K562 (cell line): ENCODE measurements at regions not wholly inside any gene's neighbourhood (a gene's known extent, or its start where the extent isn't known, plus 50 kb on each side); places are given as distances from the start of the nearest gene placed in this dataset.

ENCODE experiments used
- ATAC-seq: fragments of 200-7000 bp; cut with Tn5 transposase; 3 replicates; pipeline ENCODE4 v1.9.1; 2020; ENCODE audit warnings: moderate library complexity
- BruUV-seq: library from RNA; stranded (reverse); fragments of 400-500 nt; replicated peaks from 2 replicates; lab custom pipeline; 2021; lab: Mats Ljungman, UMichigan
- CTCF ChIA-PET: fragments of 300-600 bp; formaldehyde crosslinking; extraction: SDS; loops from one replicate; lab custom pipeline; 2021; ENCODE audit warnings: low intra/inter-chr PET ratio; lab: Yijun Ruan, JAX
- POLR2A ChIA-PET: fragments of 300-600, 350-650 bp; sonication (Branson Sonifier 250); formaldehyde crosslinking; extraction: SDS; loops from one replicate; lab custom pipeline; 2021; ENCODE audit warnings: antibody characterized with exemption, inconsistent platforms; lab: Yijun Ruan, JAX
- DNase-seq, 4 experiments: peaks; one replicate each; pipeline versions ENCODE4 v3.0.0 to v3.0.0-alpha.2; 2011 to 2018; ENCODE audit warnings: low spot score in 3 of 4, mixed read lengths in 3 of 4; ENCODE audit errors: extremely low read depth in 1 of 4
- FAIRE-seq: peaks from 2 replicates; lab custom pipeline; 2011; peaks lifted over from hg19 to GRCh38; lab: Jason Lieb, UNC
- H2AFZ ChIP-seq: 2 replicates; pipeline ENCODE4 v1.6.0; 2011; ENCODE audit warnings: low read depth, low read length, control low read depth, inconsistent platforms
- H3K27ac ChIP-seq: fragments of 200-600 bp; 3 replicates; pipeline ENCODE4 v1.8.0; 2011; ENCODE audit warnings: low read depth, mild to moderate bottlenecking, control low read depth, inconsistent platforms, low read length, moderate library complexity, mixed read lengths; ENCODE audit errors: extremely low read depth
- H3K27me3 ChIP-seq, 2 experiments: fragments of 300-600 bp in 1 of 2; 2 replicates in 1 of 2; 3 replicates in 1 of 2; pipeline versions ENCODE4 v1.6.0 to v1.8.0; 2011; ENCODE audit warnings: inconsistent platforms in 2 of 2, low read length in 2 of 2, mild to moderate bottlenecking in 1 of 2, mixed read lengths in 1 of 2, moderate library complexity in 1 of 2; ENCODE audit not compliant: control insufficient read depth in 2 of 2, insufficient read depth in 2 of 2
- H3K36me3 ChIP-seq: fragments of 300-600 bp; 3 replicates; pipeline ENCODE4 v1.8.0; 2011; ENCODE audit warnings: mild to moderate bottlenecking, low read length, inconsistent platforms; ENCODE audit not compliant: control insufficient read depth, insufficient read depth
- H3K4me1 ChIP-seq, 2 experiments: fragments of 200-600 bp in 1 of 2; replicated peaks in 1 of 2; 2 replicates in 1 of 2; 3 replicates in 1 of 2; pipeline versions ENCODE4 v1.5.1 to v1.8.0; 2011; ENCODE audit warnings: inconsistent platforms in 2 of 2, low read length in 2 of 2, mild to moderate bottlenecking in 1 of 2, mixed read lengths in 1 of 2, moderate library complexity in 1 of 2; ENCODE audit not compliant: control insufficient read depth in 2 of 2, insufficient read depth in 2 of 2
- H3K4me2 ChIP-seq: 2 replicates; pipeline ENCODE4 v1.6.1; 2011; ENCODE audit warnings: low read length, control low read depth, inconsistent platforms, mixed read lengths; ENCODE audit not compliant: insufficient read depth
- H3K4me3 ChIP-seq: fragments of 200-600 bp; sonication (generic), shearing (Covaris generic); 2 replicates; pipeline ENCODE4 v1.5.1; 2016; ENCODE audit warnings: control low read depth, inconsistent platforms
- H3K79me2 ChIP-seq: fragments of 200-600 bp; 3 replicates; pipeline ENCODE4 v1.8.0; 2011; ENCODE audit warnings: low read length, inconsistent platforms; ENCODE audit not compliant: control insufficient read depth, insufficient read depth
- H3K9ac ChIP-seq, 2 experiments: 2 replicates each; pipeline versions ENCODE4 v1.6.0 to v1.6.1; 2011; ENCODE audit warnings: low read depth in 2 of 2, low read length in 2 of 2, control low read depth in 1 of 2, inconsistent platforms in 1 of 2, mild to moderate bottlenecking in 1 of 2, mixed read lengths in 1 of 2; ENCODE audit not compliant: insufficient read depth in 1 of 2
- H3K9me1 ChIP-seq: one replicate; pipeline ENCODE4 v1.6.0; 2011; ENCODE audit warnings: inconsistent platforms, mild to moderate bottlenecking, low read length, moderate library complexity; ENCODE audit not compliant: control insufficient read depth, insufficient read depth
- H3K9me3 ChIP-seq: replicated peaks from 2 replicates; pipeline ENCODE4 v1.5.1; 2011; ENCODE audit warnings: low read depth, low read length, inconsistent platforms; ENCODE audit not compliant: control insufficient read depth, insufficient read depth
- H4K20me1 ChIP-seq: replicated peaks from 2 replicates; pipeline ENCODE4 v1.6.1; 2011; ENCODE audit warnings: low read length, inconsistent platforms, mixed read lengths; ENCODE audit not compliant: control insufficient read depth, insufficient read depth
- CHD4 ChIP-seq: fragments of 200-600 bp; sonication (generic); IDR thresholded peaks from 3 replicates; pipeline ENCODE4 v1.6.1; 2012; ENCODE audit warnings: low read depth, mild to moderate bottlenecking, mixed read lengths, low read length, inconsistent platforms; ENCODE audit not compliant: insufficient read depth, insufficient replicate concordance, poor library complexity, severe bottlenecking
- EHMT2 ChIP-seq: fragments of 450-650 bp; IDR thresholded peaks from 2 replicates; pipeline ENCODE4 v1.6.1; 2018; ENCODE audit warnings: antibody characterized with exemption
- EP300 ChIP-seq: IDR thresholded peaks from 2 replicates; pipeline ENCODE4 v1.6.1; 2012; ENCODE audit warnings: low read length, improper control_type of control experiment
- ETV5 ChIP-seq: sonication (generic); formaldehyde crosslinking; IDR thresholded peaks from 2 replicates; pipeline ENCODE4 v1.4.0; 2020; ENCODE audit warnings: low read depth, mild to moderate bottlenecking, missing genetic modification reagents
- IRF2 ChIP-seq: sonication (generic); formaldehyde crosslinking; IDR thresholded peaks from 2 replicates; pipeline ENCODE4 v1.8.1; 2022; ENCODE audit warnings: mild to moderate bottlenecking, missing genetic modification reagents
- MCM7 ChIP-seq, 2 experiments: fragments of 450-650 bp; IDR thresholded peaks; 2 replicates each; pipeline ENCODE4 v1.6.1; 2016 to 2018
- NRF1 ChIP-seq, 2 experiments: fragments of 450-650 bp; IDR thresholded peaks in 1 of 2; conservative IDR thresholded peaks in 1 of 2; 2 replicates each; pipeline ENCODE4 v1.6.1; 2014; ENCODE audit warnings: mild to moderate bottlenecking in 2 of 2
- POLR2H ChIP-seq: IDR thresholded peaks from 2 replicates; pipeline ENCODE4 v1.6.1; 2016; ENCODE audit warnings: missing genetic modification characterization, low read depth, mild to moderate bottlenecking, control low read depth, missing compliant biosample characterization, moderate library complexity
- RBM25 ChIP-seq: fragments of 200-400 bp; formaldehyde crosslinking; IDR thresholded peaks from 2 replicates; pipeline ENCODE4 v1.6.1; 2018; ENCODE audit warnings: low read length, low read depth, moderate library complexity; ENCODE audit not compliant: severe bottlenecking
- SMAD3 ChIP-seq: fragments of 450-650 bp; formaldehyde crosslinking; conservative IDR thresholded peaks from 2 replicates; pipeline ENCODE4 v1.4.0; 2020; ENCODE audit warnings: mild to moderate bottlenecking
- TCF3 ChIP-seq: sonication (generic); formaldehyde crosslinking; IDR thresholded peaks from 2 replicates; pipeline ENCODE4 v1.4.0; 2020; ENCODE audit warnings: mild to moderate bottlenecking, missing genetic modification reagents
- WHSC1 ChIP-seq: IDR thresholded peaks from one replicate; pipeline ENCODE4 v1.6.1; 2012; ENCODE audit warnings: low read length, control low read depth, inconsistent platforms
- ZEB2 ChIP-seq: fragments of 450-650 bp; IDR thresholded peaks from 2 replicates; pipeline ENCODE4 v1.6.1; 2016
- ZFP36 ChIP-seq: fragments of 150-350 bp; IDR thresholded peaks from 2 replicates; pipeline ENCODE4 v1.6.1; 2018; ENCODE audit warnings: low read length, low read depth; ENCODE audit not compliant: partially characterized antibody
- ZNF583 ChIP-seq: fragments of 250-450 bp; sonication (Bioruptor Pico); IDR thresholded peaks from 2 replicates; pipeline ENCODE4 v1.4.0; 2020
- ZNF668 ChIP-seq: fragments of 250-450 bp; sonication (Bioruptor Pico); IDR thresholded peaks from 2 replicates; pipeline ENCODE4 v1.8.0; 2022; ENCODE audit warnings: mild to moderate bottlenecking, inconsistent platforms
- in situ Hi-C: fragments of 300-500 bp; cut with MboI; formaldehyde crosslinking; loops from 4 replicates; pipeline ENCODE4 v1.15.0; 2018; ENCODE audit warnings: inconsistent platforms, mixed read lengths
- intact Hi-C: fragments of 100-400 bp; cut with micrococcal nuclease; formaldehyde crosslinking; loops from 2 replicates; pipeline ENCODE4 v1.14.2; 2022
- TF ChIP-seq, protein P1 (sequence below): sonication (generic); formaldehyde crosslinking; IDR thresholded peaks from 2 replicates; pipeline ENCODE4 v1.9.0; 2022; ENCODE audit warnings: mild to moderate bottlenecking, missing genetic modification reagents
- TF ChIP-seq, protein P2 (sequence below): fragments of 450-650 bp; IDR thresholded peaks from 2 replicates; pipeline ENCODE4 v1.6.1; 2017; ENCODE audit warnings: antibody characterized with exemption, mild to moderate bottlenecking

DNA sequence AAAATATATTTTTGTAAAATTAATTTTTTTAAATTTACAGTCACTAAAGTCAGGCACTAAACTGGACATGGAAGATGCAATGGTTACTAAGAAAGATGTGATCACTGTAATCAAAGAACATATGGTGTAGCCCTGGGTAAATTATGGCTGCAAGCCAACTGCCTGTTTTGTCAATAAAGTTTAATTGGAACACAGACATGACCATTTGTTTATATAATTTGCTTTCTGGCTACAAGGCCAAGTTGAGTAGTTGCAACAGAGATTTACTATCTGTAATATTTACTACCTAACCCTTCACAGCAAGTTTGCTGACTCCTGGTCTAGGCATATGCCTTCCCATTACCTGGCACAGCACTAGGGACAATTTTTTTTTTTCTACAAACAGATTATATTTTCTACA, 448.9 kb downstream of the ADRA2A start:
- DNase-seq (no peak), ATAC-seq (no peak), FAIRE-seq (no peak)
- Histone ChIP-seq H3K4me3 (no peak overlapping the region), H3K27me3 (no peaks in the 10 kb centered on the region), H3K79me2 (no peaks in the 10 kb centered on the region), H3K4me1 (no peaks in the 10 kb centered on the region), H2AFZ (no peak overlapping the region), H3K9ac (no peak overlapping the region), H4K20me1 (no peaks in the 10 kb centered on the region), H3K27ac (no peak overlapping the region), H3K4me2 (no peak overlapping the region), H3K9me1 (no peaks in the 10 kb centered on the region), H3K36me3 (no peaks in the 10 kb centered on the region), H3K9me3 (no peaks in the 10 kb centered on the region)
- BruUV-seq = no TSS peak
- in situ Hi-C loops (no loop called here), intact Hi-C loops (no loop called here)
- ChIA-PET CTCF (no interaction called here), POLR2A (no interaction called here)
- no peak for TF ChIP-seq MCM7 (IDR thresholded peaks at IDR 0.05)
- no peak for TF ChIP-seq ZFP36
- no peak for TF ChIP-seq EHMT2
- no peak for TF ChIP-seq ETV5 (CRISPR knock-in tag)
- TF ChIP-seq IRF2 = no peak
- TF ChIP-seq SMAD3 (CRISPR knock-in tag) = no peak
- TF ChIP-seq, protein P1, sequence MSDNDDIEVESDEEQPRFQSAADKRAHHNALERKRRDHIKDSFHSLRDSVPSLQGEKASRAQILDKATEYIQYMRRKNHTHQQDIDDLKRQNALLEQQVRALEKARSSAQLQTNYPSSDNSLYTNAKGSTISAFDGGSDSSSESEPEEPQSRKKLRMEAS (CRISPR knock-in tag) = no peak
- TF ChIP-seq WHSC1 = no peak
- no peak for TF ChIP-seq ZNF583 (CRISPR knock-in tag)
- no peak for TF ChIP-seq EP300
- TF ChIP-seq, protein P2, sequence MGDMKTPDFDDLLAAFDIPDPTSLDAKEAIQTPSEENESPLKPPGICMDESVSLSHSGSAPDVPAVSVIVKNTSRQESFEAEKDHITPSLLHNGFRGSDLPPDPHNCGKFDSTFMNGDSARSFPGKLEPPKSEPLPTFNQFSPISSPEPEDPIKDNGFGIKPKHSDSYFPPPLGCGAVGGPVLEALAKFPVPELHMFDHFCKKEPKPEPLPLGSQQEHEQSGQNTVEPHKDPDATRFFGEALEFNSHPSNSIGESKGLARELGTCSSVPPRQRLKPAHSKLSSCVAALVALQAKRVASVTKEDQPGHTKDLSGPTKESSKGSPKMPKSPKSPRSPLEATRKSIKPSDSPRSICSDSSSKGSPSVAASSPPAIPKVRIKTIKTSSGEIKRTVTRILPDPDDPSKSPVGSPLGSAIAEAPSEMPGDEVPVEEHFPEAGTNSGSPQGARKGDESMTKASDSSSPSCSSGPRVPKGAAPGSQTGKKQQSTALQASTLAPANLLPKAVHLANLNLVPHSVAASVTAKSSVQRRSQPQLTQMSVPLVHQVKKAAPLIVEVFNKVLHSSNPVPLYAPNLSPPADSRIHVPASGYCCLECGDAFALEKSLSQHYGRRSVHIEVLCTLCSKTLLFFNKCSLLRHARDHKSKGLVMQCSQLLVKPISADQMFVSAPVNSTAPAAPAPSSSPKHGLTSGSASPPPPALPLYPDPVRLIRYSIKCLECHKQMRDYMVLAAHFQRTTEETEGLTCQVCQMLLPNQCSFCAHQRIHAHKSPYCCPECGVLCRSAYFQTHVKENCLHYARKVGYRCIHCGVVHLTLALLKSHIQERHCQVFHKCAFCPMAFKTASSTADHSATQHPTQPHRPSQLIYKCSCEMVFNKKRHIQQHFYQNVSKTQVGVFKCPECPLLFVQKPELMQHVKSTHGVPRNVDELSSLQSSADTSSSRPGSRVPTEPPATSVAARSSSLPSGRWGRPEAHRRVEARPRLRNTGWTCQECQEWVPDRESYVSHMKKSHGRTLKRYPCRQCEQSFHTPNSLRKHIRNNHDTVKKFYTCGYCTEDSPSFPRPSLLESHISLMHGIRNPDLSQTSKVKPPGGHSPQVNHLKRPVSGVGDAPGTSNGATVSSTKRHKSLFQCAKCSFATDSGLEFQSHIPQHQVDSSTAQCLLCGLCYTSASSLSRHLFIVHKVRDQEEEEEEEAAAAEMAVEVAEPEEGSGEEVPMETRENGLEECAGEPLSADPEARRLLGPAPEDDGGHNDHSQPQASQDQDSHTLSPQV = no peak
- TF ChIP-seq TCF3 = no peak
- no peak for TF ChIP-seq NRF1 (conservative IDR thresholded peaks at IDR 0.05 in 1 of 2, IDR thresholded peaks at IDR 0.05 in 1 of 2)
- TF ChIP-seq POLR2H = no peak
- no peak for TF ChIP-seq ZEB2
- TF ChIP-seq ZNF668 (CRISPR knock-in tag) = no peak
- no peak for TF ChIP-seq CHD4
- no peak for TF ChIP-seq RBM25
